Urothelium cell line (cell line): ENCODE measurements at regions not wholly inside any gene's neighbourhood (a gene's known extent, or its start where the extent isn't known, plus 50 kb on each side); places are given as distances from the start of the nearest gene placed in this dataset.

ENCODE experiments used
- DNase-seq: peaks from one replicate; pipeline ENCODE4 v3.0.0; 2011; ENCODE audit warnings: low spot score, mixed read lengths
- FAIRE-seq: peaks from 2 replicates; lab custom pipeline; 2011; peaks lifted over from hg19 to GRCh38; lab: Jason Lieb, UNC

GRCh38 chr4:147343692-147344091 is 137.2 kb upstream of the EDNRA start:
- DNase-seq, result no peak
- no peak for FAIRE-seq

- DNase-seq, result no peak
- no peak for FAIRE-seq
These were observed 135.2 kb upstream of the EDNRA start for GRCh38 chr4:147345662-147346061.

- FAIRE-seq (no peak), DNase-seq (no peak)
These were observed 133.7 kb upstream of the EDNRA start for GRCh38 chr4:147347217-147347616.

GRCh38 chr4:147349193-147349592 is 131.7 kb upstream of the EDNRA start:
- DNase-seq (no peak), FAIRE-seq (no peak)

GRCh38 chr4:147351083-147351787 is 129.7 kb upstream of the EDNRA start:
- FAIRE-seq (no peak), DNase-seq (no peak)

GRCh38 chr4:147354237-147354636 is 126.7 kb upstream of the EDNRA start:
- no peak for DNase-seq
- no peak for FAIRE-seq

- no peak for FAIRE-seq
These were observed 125.8 kb upstream of the EDNRA start for GRCh38 chr4:147355032-147355656.

GRCh38 chr4:147355847-147356246 is 125.0 kb upstream of the EDNRA start:
- FAIRE-seq (no peak), DNase-seq (no peak)

More at GRCh38 chr4:147355032-147355656, 125.8 kb upstream of the EDNRA start:
- no peak for DNase-seq

- DNase-seq (no peak), FAIRE-seq (no peak)
These were observed 120.6 kb upstream of the EDNRA start for GRCh38 chr4:147360301-147360700.

- no peak for FAIRE-seq
- peak; percentile 52 for DNase-seq
These were observed 119.2 kb upstream of the EDNRA start for GRCh38 chr4:147361726-147362125.

GRCh38 chr4:147362938-147363337 is 118.0 kb upstream of the EDNRA start:
- FAIRE-seq (no peak), DNase-seq (no peak)

- FAIRE-seq (no peak), DNase-seq (no peak)
These were observed 117.4 kb upstream of the EDNRA start for GRCh38 chr4:147363514-147363913.

GRCh38 chr4:147365396-147365795 is 115.5 kb upstream of the EDNRA start:
- DNase-seq (no peak), FAIRE-seq (no peak)

GRCh38 chr4:147366164-147366563 is 114.7 kb upstream of the EDNRA start:
- FAIRE-seq (no peak), DNase-seq (no peak)

- DNase-seq (no peak), FAIRE-seq (no peak)
These were observed 113.0 kb upstream of the EDNRA start for GRCh38 chr4:147367891-147368290.

GRCh38 chr4:147368948-147369347 is 111.9 kb upstream of the EDNRA start:
- DNase-seq (no peak), FAIRE-seq (no peak)

GRCh38 chr4:147370473-147370872 is 110.4 kb upstream of the EDNRA start:
- DNase-seq (peak; percentile 20), FAIRE-seq (no peak)

- FAIRE-seq, result peak; percentile 68
- DNase-seq, result no peak
These were observed 110.0 kb upstream of the EDNRA start for GRCh38 chr4:147370881-147371280.

- no peak for DNase-seq
- no peak for FAIRE-seq
These were observed 109.2 kb upstream of the EDNRA start for GRCh38 chr4:147371661-147372060.

GRCh38 chr4:147378780-147379179 is 102.1 kb upstream of the EDNRA start:
- no peak for FAIRE-seq
- no peak for DNase-seq

- FAIRE-seq, result no peak
- DNase-seq, result no peak
These were observed 99.1 kb upstream of the EDNRA start for GRCh38 chr4:147381749-147382148.

GRCh38 chr4:147388018-147388417 is 92.9 kb upstream of the EDNRA start:
- DNase-seq (no peak), FAIRE-seq (no peak)

- DNase-seq, result no peak
- FAIRE-seq, result no peak
These were observed 84.8 kb upstream of the EDNRA start for GRCh38 chr4:147396105-147396504.
